ENCODE measurements at regions not wholly inside any gene's neighbourhood (a gene's known extent, or its start where the extent isn't known, plus 50 kb on each side); places are given as distances from the start of the nearest gene placed in this dataset.

DNA sequence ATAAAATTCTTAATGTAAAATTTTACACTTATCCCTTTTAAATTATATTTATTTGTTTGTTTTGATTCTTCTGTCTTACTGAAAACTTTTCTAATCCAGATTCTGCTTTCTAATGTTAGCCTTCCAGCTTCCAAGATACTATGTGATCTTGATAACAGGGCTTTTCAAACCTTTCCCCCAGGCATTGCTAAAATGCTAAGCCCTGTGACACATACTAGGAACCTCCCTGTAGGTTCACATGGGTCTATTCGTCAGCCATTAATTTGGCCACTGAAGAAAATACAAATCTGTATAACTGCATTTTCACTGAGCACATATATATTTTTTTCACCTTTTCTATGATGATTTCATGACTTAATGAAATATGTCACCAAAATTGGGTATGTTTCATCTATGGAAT lies 92.8 kb upstream of the MAP4K3 start:
- Mint-ChIP-seq H3K4me3 (no peak overlapping the region), H3K9me3 (peaks cover 0 to 3% (median 0%) of the 10 kb centered on the region in 7 donors), H3K27me3 (no peaks in the 10 kb centered on the region), H3K36me3 (no peaks in the 10 kb centered on the region), H3K4me1 (no peaks in the 10 kb centered on the region), H3K27ac (no peak overlapping the region)
- Histone ChIP-seq H3K9me3 (ENCODE audit: control insufficient read depth in 2 of 2, low read length in 2 of 2) (no peaks in the 10 kb centered on the region), H3K36me3 (ENCODE audit: control insufficient read depth, insufficient read depth, low read length) (no peaks in the 10 kb centered on the region), H3K27me3 (ENCODE audit: control insufficient read depth, insufficient read depth, low read length) (no peaks in the 10 kb centered on the region), H3K4me3 (ENCODE audit: low read depth, low read length) (no peak overlapping the region), H3K4me1 (ENCODE audit: control insufficient read depth, insufficient read depth, low read length, poor library complexity, severe bottlenecking) (no peaks in the 10 kb centered on the region), H3K27ac (ENCODE audit: insufficient read depth, low read length, poor library complexity, severe bottlenecking) (no peak overlapping the region)
- DNase-seq: no peak
- ATAC-seq (ENCODE audit: low read depth in 2 of 2): no peak

DNA sequence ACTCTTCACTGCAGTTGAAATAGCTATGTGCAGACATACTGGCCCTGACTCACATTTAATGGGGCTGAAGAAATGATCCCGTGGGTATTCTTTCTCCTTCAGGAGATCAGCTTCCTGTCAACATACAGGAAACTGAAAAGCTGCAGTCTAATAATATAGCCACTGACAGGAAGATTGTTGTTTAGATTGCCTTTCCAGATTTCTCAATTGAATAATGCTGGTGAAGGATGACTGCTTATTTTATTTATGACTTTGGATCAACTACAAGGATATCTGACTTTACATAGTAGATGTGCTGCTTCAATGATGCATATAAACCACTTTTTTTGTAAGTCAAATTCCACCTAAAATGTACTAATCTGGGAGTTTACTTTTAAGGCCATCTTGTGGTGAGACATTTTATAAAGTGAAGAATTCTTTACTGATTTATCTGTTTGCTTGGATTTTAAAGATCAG lies 93.4 kb upstream of the MAP4K3 start:
- Histone ChIP-seq H3K36me3 (ENCODE audit: control insufficient read depth, insufficient read depth, low read length) (no peaks in the 10 kb centered on the region), H3K4me3 (ENCODE audit: low read depth, low read length) (no peak overlapping the region), H3K27ac (ENCODE audit: insufficient read depth, low read length, poor library complexity, severe bottlenecking) (no peak overlapping the region), H3K9me3 (ENCODE audit: control insufficient read depth in 2 of 2, low read length in 2 of 2) (no peaks in the 10 kb centered on the region), H3K4me1 (ENCODE audit: control insufficient read depth, insufficient read depth, low read length, poor library complexity, severe bottlenecking) (no peaks in the 10 kb centered on the region), H3K27me3 (ENCODE audit: control insufficient read depth, insufficient read depth, low read length) (no peaks in the 10 kb centered on the region)
- Mint-ChIP-seq H3K27ac (no peak overlapping the region), H3K36me3 (no peaks in the 10 kb centered on the region), H3K9me3 (peaks cover 0 to 3% (median 0%) of the 10 kb centered on the region in 7 donors), H3K4me1 (no peaks in the 10 kb centered on the region), H3K27me3 (no peaks in the 10 kb centered on the region), H3K4me3 (no peak overlapping the region)
- DNase-seq: no peak
- no peak for ATAC-seq (ENCODE audit: low read depth in 2 of 2)

DNA sequence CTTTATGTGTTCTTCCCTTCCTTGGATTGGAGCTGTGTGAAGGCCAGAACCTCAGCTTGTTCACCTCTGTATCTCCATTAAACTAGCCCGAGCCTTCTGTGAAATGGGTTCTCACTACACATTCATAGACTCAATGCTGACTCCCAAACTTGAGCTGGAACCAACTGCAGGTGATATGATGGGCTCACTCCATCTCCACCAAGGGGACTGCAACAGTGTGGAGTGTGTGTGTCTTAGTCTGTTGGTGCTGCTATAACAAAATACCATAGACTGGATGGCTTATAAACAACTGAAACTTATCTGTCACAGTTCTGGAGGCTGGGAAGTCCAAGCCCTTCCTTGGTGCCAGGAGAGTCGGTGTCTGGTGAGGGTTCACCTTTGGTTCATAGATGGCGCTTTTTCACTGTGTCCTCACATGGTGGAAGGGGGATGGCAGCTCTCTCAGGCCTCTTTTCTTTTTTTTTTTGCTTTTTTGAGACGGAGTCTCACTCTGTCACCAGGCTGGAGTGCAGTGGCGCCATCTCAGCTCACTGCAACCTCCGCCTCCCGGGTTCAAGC lies 94.2 kb upstream of the MAP4K3 start:
- no peak overlapping the region for H3K27ac ChIP-seq (ENCODE audit: insufficient read depth, low read length, poor library complexity, severe bottlenecking)
- peaks cover 0 to 2% (median 0%) of the 10 kb centered on the region in 7 donors for H3K9me3 Mint-ChIP-seq
- no peak for DNase-seq
- no peaks in the 10 kb centered on the region for H3K4me1 ChIP-seq (ENCODE audit: control insufficient read depth, insufficient read depth, low read length, poor library complexity, severe bottlenecking)
- no peaks in the 10 kb centered on the region for H3K9me3 ChIP-seq (ENCODE audit: control insufficient read depth in 2 of 2, low read length in 2 of 2)
- no peaks in the 10 kb centered on the region for H3K36me3 Mint-ChIP-seq
- ATAC-seq (ENCODE audit: low read depth in 2 of 2): no peak
- no peaks in the 10 kb centered on the region for H3K4me1 Mint-ChIP-seq
- no peaks in the 10 kb centered on the region for H3K36me3 ChIP-seq (ENCODE audit: control insufficient read depth, insufficient read depth, low read length)
- H3K27me3 Mint-ChIP-seq: no peaks in the 10 kb centered on the region
- H3K27ac Mint-ChIP-seq: no peak overlapping the region
- no peak overlapping the region for H3K4me3 Mint-ChIP-seq
- no peaks in the 10 kb centered on the region for H3K27me3 ChIP-seq (ENCODE audit: control insufficient read depth, insufficient read depth, low read length)
- H3K4me3 ChIP-seq (ENCODE audit: low read depth, low read length): no peak overlapping the region

- H3K9me3 ChIP-seq (ENCODE audit: control insufficient read depth in 2 of 2, low read length in 2 of 2): no peaks in the 10 kb centered on the region
- H3K27me3 Mint-ChIP-seq: no peaks in the 10 kb centered on the region
- H3K4me1 Mint-ChIP-seq: no peaks in the 10 kb centered on the region
- H3K27me3 ChIP-seq (ENCODE audit: control insufficient read depth, insufficient read depth, low read length): no peaks in the 10 kb centered on the region
- H3K9me3 Mint-ChIP-seq: peaks cover 0 to 2% (median 0%) of the 10 kb centered on the region in 7 donors
- H3K4me1 ChIP-seq (ENCODE audit: control insufficient read depth, insufficient read depth, low read length, poor library complexity, severe bottlenecking): no peaks in the 10 kb centered on the region
- no peak overlapping the region for H3K27ac ChIP-seq (ENCODE audit: insufficient read depth, low read length, poor library complexity, severe bottlenecking)
- DNase-seq: no peak
- H3K36me3 Mint-ChIP-seq: no peaks in the 10 kb centered on the region
- no peak overlapping the region for H3K4me3 Mint-ChIP-seq
- H3K27ac Mint-ChIP-seq: no peak overlapping the region
- no peaks in the 10 kb centered on the region for H3K36me3 ChIP-seq (ENCODE audit: control insufficient read depth, insufficient read depth, low read length)
- no peak overlapping the region for H3K4me3 ChIP-seq (ENCODE audit: low read depth, low read length)
- ATAC-seq (ENCODE audit: low read depth in 2 of 2): no peak
Measured at GRCh38 chr2:39532933-39533332, 95.8 kb upstream of the MAP4K3 start.

- no peaks in the 10 kb centered on the region for H3K4me1 Mint-ChIP-seq
- Histone ChIP-seq H3K9me3 (ENCODE audit: control insufficient read depth in 2 of 2, low read length in 2 of 2) (no peaks in the 10 kb centered on the region), H3K27me3 (ENCODE audit: control insufficient read depth, insufficient read depth, low read length) (no peaks in the 10 kb centered on the region), H3K4me1 (ENCODE audit: control insufficient read depth, insufficient read depth, low read length, poor library complexity, severe bottlenecking) (no peaks in the 10 kb centered on the region), H3K27ac (ENCODE audit: insufficient read depth, low read length, poor library complexity, severe bottlenecking) (no peak overlapping the region), H3K36me3 (ENCODE audit: control insufficient read depth, insufficient read depth, low read length) (no peaks in the 10 kb centered on the region), H3K4me3 (ENCODE audit: low read depth, low read length) (no peak overlapping the region)
- H3K9me3 Mint-ChIP-seq: peaks cover 0 to 4% (median 0%) of the 10 kb centered on the region in 7 donors
- DNase-seq (no peak), ATAC-seq (ENCODE audit: low read depth in 2 of 2) (no peak)
- H3K4me3 Mint-ChIP-seq: no peak overlapping the region
- no peaks in the 10 kb centered on the region for H3K36me3 Mint-ChIP-seq
- peak overlapping the region in 1 of 3 donors; percentile 10 for H3K27ac Mint-ChIP-seq
- no peaks in the 10 kb centered on the region for H3K27me3 Mint-ChIP-seq
Measured at GRCh38 chr2:39534095-39534711, 97.1 kb upstream of the MAP4K3 start.

- Mint-ChIP-seq H3K4me3 (no peak overlapping the region), H3K4me1 (no peaks in the 10 kb centered on the region), H3K9me3 (peaks cover 0 to 4% (median 0%) of the 10 kb centered on the region in 7 donors), H3K27ac (no peak overlapping the region), H3K27me3 (peaks cover 4% of the 10 kb centered on the region), H3K36me3 (no peaks in the 10 kb centered on the region)
- Histone ChIP-seq H3K27me3 (ENCODE audit: control insufficient read depth, insufficient read depth, low read length) (no peaks in the 10 kb centered on the region), H3K27ac (ENCODE audit: insufficient read depth, low read length, poor library complexity, severe bottlenecking) (no peak overlapping the region), H3K9me3 (ENCODE audit: control insufficient read depth in 2 of 2, low read length in 2 of 2) (no peaks in the 10 kb centered on the region), H3K36me3 (ENCODE audit: control insufficient read depth, insufficient read depth, low read length) (no peaks in the 10 kb centered on the region), H3K4me3 (ENCODE audit: low read depth, low read length) (no peak overlapping the region), H3K4me1 (ENCODE audit: control insufficient read depth, insufficient read depth, low read length, poor library complexity, severe bottlenecking) (no peaks in the 10 kb centered on the region)
- no peak for DNase-seq
- ATAC-seq (ENCODE audit: low read depth in 2 of 2): no peak
Measured at GRCh38 chr2:39535636-39536185, 98.6 kb upstream of the MAP4K3 start.

GRCh38 chr2:39537150-39537549 lies 100.1 kb upstream of the MAP4K3 start:
- Mint-ChIP-seq H3K4me1 (no peaks in the 10 kb centered on the region), H3K27me3 (peaks cover 4% of the 10 kb centered on the region), H3K36me3 (no peaks in the 10 kb centered on the region), H3K9me3 (peaks cover 0 to 4% (median 0%) of the 10 kb centered on the region in 7 donors), H3K4me3 (no peak overlapping the region), H3K27ac (no peak overlapping the region)
- Histone ChIP-seq H3K4me1 (ENCODE audit: control insufficient read depth, insufficient read depth, low read length, poor library complexity, severe bottlenecking) (no peaks in the 10 kb centered on the region), H3K36me3 (ENCODE audit: control insufficient read depth, insufficient read depth, low read length) (no peaks in the 10 kb centered on the region), H3K27ac (ENCODE audit: insufficient read depth, low read length, poor library complexity, severe bottlenecking) (no peak overlapping the region), H3K9me3 (ENCODE audit: control insufficient read depth in 2 of 2, low read length in 2 of 2) (no peaks in the 10 kb centered on the region), H3K27me3 (ENCODE audit: control insufficient read depth, insufficient read depth, low read length) (no peaks in the 10 kb centered on the region), H3K4me3 (ENCODE audit: low read depth, low read length) (no peak overlapping the region)
- no peak for ATAC-seq (ENCODE audit: low read depth in 2 of 2)
- no peak for DNase-seq

GRCh38 chr2:39538718-39539117 lies 101.6 kb upstream of the MAP4K3 start:
- H3K4me3 Mint-ChIP-seq: no peak overlapping the region

More at GRCh38 chr2:39538718-39539117, 101.6 kb upstream of the MAP4K3 start:
- H3K4me1 Mint-ChIP-seq: no peaks in the 10 kb centered on the region
- ATAC-seq (ENCODE audit: low read depth in 2 of 2) (no peak), DNase-seq (no peak)
- peaks cover 0 to 4% (median 0%) of the 10 kb centered on the region in 7 donors for H3K9me3 Mint-ChIP-seq
- no peaks in the 10 kb centered on the region for H3K9me3 ChIP-seq (ENCODE audit: control insufficient read depth in 2 of 2, low read length in 2 of 2)
- H3K36me3 ChIP-seq (ENCODE audit: control insufficient read depth, insufficient read depth, low read length): no peaks in the 10 kb centered on the region
- peaks cover 4% of the 10 kb centered on the region for H3K27me3 Mint-ChIP-seq
- no peaks in the 10 kb centered on the region for H3K36me3 Mint-ChIP-seq
- no peak overlapping the region for H3K4me3 ChIP-seq (ENCODE audit: low read depth, low read length)
- no peaks in the 10 kb centered on the region for H3K4me1 ChIP-seq (ENCODE audit: control insufficient read depth, insufficient read depth, low read length, poor library complexity, severe bottlenecking)
- no peak overlapping the region for H3K27ac ChIP-seq (ENCODE audit: insufficient read depth, low read length, poor library complexity, severe bottlenecking)
- no peaks in the 10 kb centered on the region for H3K27me3 ChIP-seq (ENCODE audit: control insufficient read depth, insufficient read depth, low read length)
- no peak overlapping the region for H3K27ac Mint-ChIP-seq

All from CD4-positive, CD25-positive, alpha-beta regulatory T cell (primary cell).